ENCODE measurements at regions not wholly inside any gene's neighbourhood (a gene's known extent, or its start where the extent isn't known, plus 50 kb on each side); places are given as distances from the start of the nearest gene placed in this dataset.

- no peak for DNase-seq
These were observed 254.3 kb upstream of the TPM1 start for GRCh38 chr15:62788224-62788623.

- no peak for DNase-seq
These were observed 252.0 kb upstream of the TPM1 start for GRCh38 chr15:62790546-62790945.

GRCh38 chr15:62791694-62792093, 250.9 kb upstream of the TPM1 start:
- DNase-seq, result no peak

- DNase-seq, result no peak
These were observed 249.4 kb upstream of the TPM1 start for GRCh38 chr15:62792986-62793751.

GRCh38 chr15:62793752-62794144, 248.8 kb upstream of the TPM1 start:
- no peak for DNase-seq

GRCh38 chr15:62795171-62795570, 247.4 kb upstream of the TPM1 start:
- no peak for DNase-seq

- DNase-seq, result no peak
These were observed 246.5 kb upstream of the TPM1 start for GRCh38 chr15:62795700-62796695.

GRCh38 chr15:62797171-62797570, 245.4 kb upstream of the TPM1 start:
- no peak for DNase-seq

GRCh38 chr15:62798536-62798935, 244.0 kb upstream of the TPM1 start:
- DNase-seq, result no peak

- DNase-seq, result no peak
These were observed 243.5 kb upstream of the TPM1 start for GRCh38 chr15:62799037-62799436.

- no peak for DNase-seq
These were observed 242.6 kb upstream of the TPM1 start for GRCh38 chr15:62799919-62800318.

GRCh38 chr15:62802612-62803011, 239.9 kb upstream of the TPM1 start:
- no peak for DNase-seq

GRCh38 chr15:62803856-62804400, 238.6 kb upstream of the TPM1 start:
- no peak for DNase-seq

- DNase-seq, result no peak
These were observed 237.0 kb upstream of the TPM1 start for GRCh38 chr15:62805502-62805901.

- no peak for DNase-seq
These were observed 234.9 kb upstream of the TPM1 start for GRCh38 chr15:62807539-62808130.

GRCh38 chr15:62809115-62809967, 233.2 kb upstream of the TPM1 start:
- DNase-seq, result no peak

- DNase-seq, result no peak
These were observed 232.6 kb upstream of the TPM1 start for GRCh38 chr15:62809968-62810260.

GRCh38 chr15:62812515-62812835, 230.1 kb upstream of the TPM1 start:
- DNase-seq, result no peak

GRCh38 chr15:62816342-62817069, 226.0 kb upstream of the TPM1 start:
- no peak for DNase-seq

GRCh38 chr15:62818691-62819090, 223.9 kb upstream of the TPM1 start:
- DNase-seq, result no peak

- no peak for DNase-seq
These were observed 221.0 kb upstream of the TPM1 start for GRCh38 chr15:62821384-62822131.

Data from activated CD8-positive, alpha-beta memory T cell treated with anti-CD3 and anti-CD28 coated beads for 24 hours (primary cell).